ENCODE measurements at regions not wholly inside any gene's neighbourhood (a gene's known extent, or its start where the extent isn't known, plus 50 kb on each side); places are given as distances from the start of the nearest gene placed in this dataset.

GRCh38 chr3:8400911-8401310, 100.7 kb upstream of the LMCD1 start:
- Histone ChIP-seq H3K9me3 (ENCODE audit: control insufficient read depth, insufficient read depth, low read length) (no peaks in the 10 kb centered on the region), H3K4me3 (ENCODE audit: low read length) (no peak overlapping the region), H3K4me2 (ENCODE audit: low read length) (no peak overlapping the region), H4K20me1 (ENCODE audit: control insufficient read depth, insufficient read depth, low read depth, low read length) (no peaks in the 10 kb centered on the region), H3K36me3 (ENCODE audit: control insufficient read depth, low read length) (no peaks in the 10 kb centered on the region), H3K27me3 (ENCODE audit: control insufficient read depth, low read length) (no peaks in the 10 kb centered on the region), H3K27ac (ENCODE audit: low read depth, low read length) (no peak overlapping the region), H3K79me2 (ENCODE audit: control insufficient read depth, low read length) (no peaks in the 10 kb centered on the region), H3K9me2 (replicated peaks; ENCODE audit: control insufficient read depth, low read length) (no peaks in the 10 kb centered on the region), H3F3A (ENCODE audit: control insufficient read depth, insufficient read depth) (no peaks in the 10 kb centered on the region), H3K4me1 (ENCODE audit: control insufficient read depth, low read length) (no peaks in the 10 kb centered on the region)
- no peak for TF ChIP-seq CTCF (IDR thresholded peaks at IDR 0.05; ENCODE audit: low read depth, low read length, poor library complexity, severe bottlenecking)
- TF ChIP-seq EZH2phosphoT487 (IDR thresholded peaks at IDR 0.05; ENCODE audit: borderline replicate concordance, low read length): no peak

DNA sequence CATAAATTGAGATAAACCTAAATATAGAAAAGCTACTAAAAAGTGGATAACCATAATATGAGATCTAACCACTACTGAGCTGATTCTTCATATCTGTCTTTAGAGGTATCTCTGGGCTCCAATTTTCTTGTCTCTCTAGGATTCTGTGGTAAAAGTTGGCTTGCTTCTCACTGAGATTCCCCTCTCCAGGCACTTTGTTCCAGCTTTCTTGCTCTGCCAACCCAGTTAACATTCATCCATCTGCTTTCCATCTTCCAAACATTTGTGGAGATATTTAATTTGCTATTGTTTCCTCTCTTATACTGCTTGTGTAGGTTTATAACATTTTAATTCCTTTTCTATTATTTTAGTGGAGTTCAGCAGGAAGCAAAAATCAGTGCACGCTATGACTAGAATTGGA, 97.6 kb upstream of the LMCD1 start:
- TF ChIP-seq EZH2phosphoT487 (IDR thresholded peaks at IDR 0.05; ENCODE audit: borderline replicate concordance, low read length) (no peak), CTCF (IDR thresholded peaks at IDR 0.05; ENCODE audit: low read depth, low read length, poor library complexity, severe bottlenecking) (no peak)
- no peaks in the 10 kb centered on the region for H3K4me1 ChIP-seq (ENCODE audit: control insufficient read depth, low read length)
- no peak overlapping the region for H3K27ac ChIP-seq (ENCODE audit: low read depth, low read length)
- no peaks in the 10 kb centered on the region for H3F3A ChIP-seq (ENCODE audit: control insufficient read depth, insufficient read depth)
- H4K20me1 ChIP-seq (ENCODE audit: control insufficient read depth, insufficient read depth, low read depth, low read length): no peaks in the 10 kb centered on the region
- no peaks in the 10 kb centered on the region for H3K9me3 ChIP-seq (ENCODE audit: control insufficient read depth, insufficient read depth, low read length)
- no peak overlapping the region for H3K4me3 ChIP-seq (ENCODE audit: low read length)
- no peaks in the 10 kb centered on the region for H3K36me3 ChIP-seq (ENCODE audit: control insufficient read depth, low read length)
- H3K4me2 ChIP-seq (ENCODE audit: low read length): no peak overlapping the region
- H3K79me2 ChIP-seq (ENCODE audit: control insufficient read depth, low read length): no peaks in the 10 kb centered on the region
- H3K9me2 ChIP-seq (replicated peaks; ENCODE audit: control insufficient read depth, low read length): no peaks in the 10 kb centered on the region
- H3K27me3 ChIP-seq (ENCODE audit: control insufficient read depth, low read length): no peaks in the 10 kb centered on the region

- Histone ChIP-seq H3K9me3 (ENCODE audit: control insufficient read depth, insufficient read depth, low read length) (no peaks in the 10 kb centered on the region), H3K4me2 (ENCODE audit: low read length) (no peak overlapping the region), H3K27me3 (ENCODE audit: control insufficient read depth, low read length) (no peaks in the 10 kb centered on the region), H3K4me1 (ENCODE audit: control insufficient read depth, low read length) (no peaks in the 10 kb centered on the region), H3K9me2 (replicated peaks; ENCODE audit: control insufficient read depth, low read length) (no peaks in the 10 kb centered on the region), H3K36me3 (ENCODE audit: control insufficient read depth, low read length) (no peaks in the 10 kb centered on the region), H3F3A (ENCODE audit: control insufficient read depth, insufficient read depth) (no peaks in the 10 kb centered on the region), H3K27ac (ENCODE audit: low read depth, low read length) (no peak overlapping the region), H3K79me2 (ENCODE audit: control insufficient read depth, low read length) (no peaks in the 10 kb centered on the region), H4K20me1 (ENCODE audit: control insufficient read depth, insufficient read depth, low read depth, low read length) (no peaks in the 10 kb centered on the region), H3K4me3 (ENCODE audit: low read length) (no peak overlapping the region)
- TF ChIP-seq CTCF (IDR thresholded peaks at IDR 0.05; ENCODE audit: low read depth, low read length, poor library complexity, severe bottlenecking): no peak
- TF ChIP-seq EZH2phosphoT487 (IDR thresholded peaks at IDR 0.05; ENCODE audit: borderline replicate concordance, low read length): no peak
Measured at GRCh38 chr3:8405144-8405543, 96.5 kb upstream of the LMCD1 start.

DNA sequence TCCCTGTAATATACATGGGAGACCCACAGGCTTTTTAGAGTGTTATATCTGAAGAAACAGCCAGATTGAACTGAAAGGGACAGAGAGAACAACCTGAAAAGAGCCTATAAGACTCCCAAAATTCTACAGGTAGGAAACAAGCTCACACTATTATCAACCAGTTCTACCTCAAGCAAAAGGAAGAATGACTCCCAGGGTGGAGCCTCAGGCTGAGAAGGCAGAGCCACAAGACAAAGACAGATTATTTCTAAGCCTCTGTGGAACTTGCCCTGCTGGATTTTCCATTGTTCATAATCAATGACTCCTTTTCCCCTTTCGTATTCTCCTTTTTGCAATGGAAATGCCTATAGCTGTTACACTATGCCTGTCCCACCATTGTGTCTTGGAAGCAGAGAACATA, 95.1 kb upstream of the LMCD1 start:
- Histone ChIP-seq H3K9me2 (replicated peaks; ENCODE audit: control insufficient read depth, low read length) (no peaks in the 10 kb centered on the region), H3K36me3 (ENCODE audit: control insufficient read depth, low read length) (no peaks in the 10 kb centered on the region), H4K20me1 (ENCODE audit: control insufficient read depth, insufficient read depth, low read depth, low read length) (no peaks in the 10 kb centered on the region), H3K27ac (ENCODE audit: low read depth, low read length) (no peak overlapping the region), H3K9me3 (ENCODE audit: control insufficient read depth, insufficient read depth, low read length) (no peaks in the 10 kb centered on the region), H3K27me3 (ENCODE audit: control insufficient read depth, low read length) (no peaks in the 10 kb centered on the region), H3K4me2 (ENCODE audit: low read length) (no peak overlapping the region), H3F3A (ENCODE audit: control insufficient read depth, insufficient read depth) (no peaks in the 10 kb centered on the region), H3K79me2 (ENCODE audit: control insufficient read depth, low read length) (no peaks in the 10 kb centered on the region), H3K4me3 (ENCODE audit: low read length) (no peak overlapping the region), H3K4me1 (ENCODE audit: control insufficient read depth, low read length) (no peaks in the 10 kb centered on the region)
- TF ChIP-seq EZH2phosphoT487 (IDR thresholded peaks at IDR 0.05; ENCODE audit: borderline replicate concordance, low read length): no peak
- no peak for TF ChIP-seq CTCF (IDR thresholded peaks at IDR 0.05; ENCODE audit: low read depth, low read length, poor library complexity, severe bottlenecking)

Measured in DOHH2 (cell line).